Stomach (tissue), 8 donors: ENCODE measurements at regions not wholly inside any gene's neighbourhood (a gene's known extent, or its start where the extent isn't known, plus 50 kb on each side); places are given as distances from the start of the nearest gene placed in this dataset.

Source experiments
- DNase-seq, 2 donors: peaks; one replicate each; pipeline versions ENCODE4 v3.0.0 to v3.0.0-alpha.2; 2013 to 2019
- H3K27ac ChIP-seq, 5 donors: fragments of 200-600 bp in 4 of 5; sonication (generic) in 4 of 5; one replicate each; pipeline ENCODE4 v1.5.1; 2013 to 2019; ENCODE audit warnings: mild to moderate bottlenecking in 1 of 5, moderate library complexity in 1 of 5
- H3K27me3 ChIP-seq, 3 donors: fragments of 200-600 bp; sonication (generic); one replicate each; pipeline ENCODE4 v1.5.1; 2017 to 2019; ENCODE audit warnings: mixed run types in 1 of 3
- H3K36me3 ChIP-seq, 4 donors: fragments of 200-600 bp; sonication (generic); 1 replicate in 3 of 4; 2 replicates in 1 of 4; pipeline ENCODE4 v1.5.1; 2016 to 2019
- H3K4me1 ChIP-seq, 4 donors: fragments of 200-600 bp; sonication (generic); one replicate each; pipeline ENCODE4 v1.5.1; 2016 to 2019
- H3K4me3 ChIP-seq, 4 donors: fragments of 200-600 bp; sonication (generic) in 3 of 4; one replicate each; pipeline ENCODE4 v1.5.1; 2016 to 2019; ENCODE audit warnings: mild to moderate bottlenecking in 1 of 4
- H3K9me3 ChIP-seq, 4 donors: fragments of 200-600 bp; sonication (generic); one replicate each; pipeline ENCODE4 v1.5.1; 2016 to 2019
- EP300 ChIP-seq: sonication (generic); formaldehyde crosslinking; IDR thresholded peaks from one replicate; pipeline ENCODE4 v1.6.1; 2017; ENCODE audit warnings: antibody characterized with exemption
- POLR2A ChIP-seq, 4 donors: fragments of 450-650 bp; IDR thresholded peaks; one replicate each; pipeline ENCODE4 v1.6.1; 2016; ENCODE audit warnings: antibody characterized with exemption in 4 of 4, control low read depth in 2 of 4, mild to moderate bottlenecking in 1 of 4, moderate library complexity in 1 of 4
- POLR2AphosphoS5 ChIP-seq, 3 donors: sonication (generic); formaldehyde crosslinking; IDR thresholded peaks; one replicate each; pipeline ENCODE4 v1.6.1; 2016; ENCODE audit warnings: antibody characterized with exemption in 3 of 3
- WGBS, 5 donors: extraction: QIAGEN DNeasy Blood & Tissue Kit in 3 of 5; methylation state at CpG; one replicate each; pipeline versions ENCODE4 v1.1.5 to v1.1.7; 2013 to 2018; 5-methylcytosine and 5-hydroxymethylcytosine counted together
- intact Hi-C: fragments of 100-400 bp; cut with DNase I; formaldehyde crosslinking; loops from one replicate; pipeline ENCODE4 v1.15.1; 2023; ENCODE audit warnings: low total_unique reads
- TF ChIP-seq, protein P1 (sequence below), 7 experiments: fragments of 450-650 bp in 4 of 7; fragments of 200-600 bp in 3 of 7; sonication (generic) in 3 of 7; IDR thresholded peaks; one replicate each; pipeline ENCODE4 v1.5.1; 2016 to 2019; ENCODE audit warnings: antibody characterized with exemption in 7 of 7, control low read depth in 2 of 7, mild to moderate bottlenecking in 1 of 7
- donor health status: healthy with polysubstance abuse.
- donor health status: Bipolar disorder and iron deficiency.
- donor health status: healthy.

DNA sequence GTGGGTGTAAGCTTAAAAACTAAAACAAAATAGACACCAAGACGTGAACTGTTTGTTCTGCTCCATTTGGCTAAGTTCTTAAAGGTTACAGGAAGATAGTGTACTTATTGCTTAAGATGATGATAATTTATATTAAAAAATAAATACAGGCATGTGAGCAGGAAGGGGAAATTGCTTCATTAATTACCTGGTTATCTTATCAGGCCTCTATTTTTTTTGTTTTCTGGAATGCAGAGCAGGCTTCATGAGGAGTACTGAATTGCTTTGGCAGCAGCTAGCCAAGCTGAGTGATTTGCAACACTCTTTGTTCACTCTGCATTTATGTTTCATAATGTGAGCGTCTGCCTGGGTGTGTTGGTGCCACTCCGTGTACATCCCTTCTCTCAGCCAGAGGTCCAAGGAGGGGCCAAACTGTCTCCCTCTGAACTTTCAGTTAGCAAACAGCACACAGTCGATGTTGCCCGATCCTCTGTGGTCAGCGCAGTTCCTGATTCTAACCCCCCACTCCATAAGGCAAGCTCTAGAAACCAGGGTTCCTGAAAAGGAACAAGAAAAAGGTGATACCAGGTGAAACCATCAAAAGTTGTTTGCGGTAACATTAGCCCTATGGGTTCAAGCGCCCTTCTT is 348.2 kb downstream of the SPRY1 start:
- intact Hi-C loops, result no loop called here
- H3K9me3 ChIP-seq, result no peaks in the 10 kb centered on the region
- H3K36me3 ChIP-seq, result no peaks in the 10 kb centered on the region
- H3K4me1 ChIP-seq, result peaks cover 0 to 22% (median 11%) of the 10 kb centered on the region in 4 donors
- peak in 1 of 2 donors; percentile 49 for DNase-seq
- H3K27ac ChIP-seq, result peak overlapping the region in 4 of 5 donors; percentile 33 to 46 (median 42)
- WGBS, 5 donors, result 21 to 41% (median 32%) methylated on average over 8 of the region's 8 CpGs
- no peaks in the 10 kb centered on the region for H3K27me3 ChIP-seq
- TF ChIP-seq EP300 (no peak), POLR2A (IDR thresholded peaks at IDR 0.05) (no peak), POLR2AphosphoS5 (IDR thresholded peaks at IDR 0.05) (no peak)
- TF ChIP-seq, protein P1, sequence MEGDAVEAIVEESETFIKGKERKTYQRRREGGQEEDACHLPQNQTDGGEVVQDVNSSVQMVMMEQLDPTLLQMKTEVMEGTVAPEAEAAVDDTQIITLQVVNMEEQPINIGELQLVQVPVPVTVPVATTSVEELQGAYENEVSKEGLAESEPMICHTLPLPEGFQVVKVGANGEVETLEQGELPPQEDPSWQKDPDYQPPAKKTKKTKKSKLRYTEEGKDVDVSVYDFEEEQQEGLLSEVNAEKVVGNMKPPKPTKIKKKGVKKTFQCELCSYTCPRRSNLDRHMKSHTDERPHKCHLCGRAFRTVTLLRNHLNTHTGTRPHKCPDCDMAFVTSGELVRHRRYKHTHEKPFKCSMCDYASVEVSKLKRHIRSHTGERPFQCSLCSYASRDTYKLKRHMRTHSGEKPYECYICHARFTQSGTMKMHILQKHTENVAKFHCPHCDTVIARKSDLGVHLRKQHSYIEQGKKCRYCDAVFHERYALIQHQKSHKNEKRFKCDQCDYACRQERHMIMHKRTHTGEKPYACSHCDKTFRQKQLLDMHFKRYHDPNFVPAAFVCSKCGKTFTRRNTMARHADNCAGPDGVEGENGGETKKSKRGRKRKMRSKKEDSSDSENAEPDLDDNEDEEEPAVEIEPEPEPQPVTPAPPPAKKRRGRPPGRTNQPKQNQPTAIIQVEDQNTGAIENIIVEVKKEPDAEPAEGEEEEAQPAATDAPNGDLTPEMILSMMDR (IDR thresholded peaks at IDR 0.05), result no peak
- no peak overlapping the region for H3K4me3 ChIP-seq

DNA sequence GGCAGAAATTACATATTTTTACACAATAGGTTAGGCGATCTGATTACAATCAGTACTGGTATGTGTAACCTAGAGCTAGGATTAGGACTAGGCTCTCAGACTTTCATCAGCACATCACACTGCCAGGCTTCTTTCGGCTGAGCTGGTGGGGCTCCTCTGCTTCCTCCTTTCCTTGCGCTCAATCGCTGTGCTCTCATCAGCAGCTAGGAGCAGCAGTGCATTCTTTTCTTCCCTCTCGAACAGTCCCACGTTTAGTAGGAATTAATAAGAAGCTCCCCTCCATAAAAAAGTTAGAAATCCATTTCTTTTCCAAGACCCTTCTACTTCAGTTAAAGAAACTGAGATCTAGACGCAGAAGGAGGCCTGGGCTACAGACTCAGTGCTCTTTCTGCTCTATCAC is 350.4 kb downstream of the SPRY1 start:
- Histone ChIP-seq H3K27ac (no peak overlapping the region), H3K4me1 (peaks cover 0 to 20% (median 13%) of the 10 kb centered on the region in 4 donors), H3K36me3 (no peaks in the 10 kb centered on the region), H3K9me3 (no peaks in the 10 kb centered on the region), H3K27me3 (no peaks in the 10 kb centered on the region), H3K4me3 (no peak overlapping the region)
- intact Hi-C loops, result no loop called here
- 74 to 90% (median 86%) methylated on average over 7 of the region's 7 CpGs for WGBS, 5 donors
- no peak for TF ChIP-seq POLR2A (IDR thresholded peaks at IDR 0.05)
- DNase-seq, result peak in 1 of 2 donors; percentile 18

DNA sequence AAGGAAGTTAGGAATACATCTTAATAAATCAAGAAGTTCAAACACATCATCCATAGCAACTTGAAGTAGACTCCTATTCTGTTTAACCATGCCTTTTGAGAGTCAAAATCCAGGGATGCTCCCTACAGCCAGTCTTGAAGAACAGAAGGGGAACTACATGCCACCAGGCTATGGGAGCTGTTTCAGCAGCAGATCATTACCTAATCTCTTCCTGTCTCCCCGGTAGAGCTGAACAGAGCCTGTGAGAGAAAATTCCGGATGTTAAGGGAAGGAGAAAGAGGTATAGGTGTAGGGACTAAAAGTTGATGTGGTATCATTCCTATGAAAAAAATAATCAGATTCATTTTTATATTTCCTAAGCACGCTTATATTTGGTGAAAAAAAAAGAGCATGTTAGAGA is 352.2 kb downstream of the SPRY1 start:
- H3K27ac ChIP-seq, result no peak overlapping the region
- H3K4me3 ChIP-seq, result no peak overlapping the region
- TF ChIP-seq EP300, result no peak
- TF ChIP-seq, protein P1 (IDR thresholded peaks at IDR 0.05), result no peak
- no peak for TF ChIP-seq POLR2AphosphoS5 (IDR thresholded peaks at IDR 0.05)
- no peak for TF ChIP-seq POLR2A (IDR thresholded peaks at IDR 0.05)
- no peaks in the 10 kb centered on the region for H3K36me3 ChIP-seq
- no peak for DNase-seq
- WGBS, 5 donors, result 73 to 90% (median 88%) methylated on average over 3 of the region's 3 CpGs
- H3K4me1 ChIP-seq, result peaks cover 0 to 17% (median 11%) of the 10 kb centered on the region in 4 donors
- intact Hi-C loops, result no loop called here
- H3K27me3 ChIP-seq, result no peaks in the 10 kb centered on the region
- no peaks in the 10 kb centered on the region for H3K9me3 ChIP-seq

DNA sequence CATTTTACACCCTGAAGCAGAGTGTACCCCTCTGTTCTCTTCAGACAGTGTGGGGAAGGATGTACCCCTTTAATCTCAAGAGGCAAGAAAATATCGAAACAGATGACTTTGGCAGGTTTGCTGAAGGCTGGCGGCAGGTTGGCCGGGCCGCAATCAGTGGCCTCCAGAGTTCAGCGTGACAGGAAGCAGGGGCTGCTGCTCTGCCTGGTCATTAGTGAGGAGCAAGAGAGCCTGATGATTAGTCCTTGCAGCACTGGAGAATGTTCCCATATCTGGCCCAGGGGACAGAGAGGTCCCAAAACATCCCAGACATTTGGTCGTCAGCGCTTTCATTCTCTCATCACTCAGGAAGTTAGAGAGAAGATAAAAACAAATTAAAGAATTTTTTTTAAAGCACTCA is 352.8 kb downstream of the SPRY1 start:
- intact Hi-C loops, result no loop called here
- WGBS, 5 donors, result 75 to 86% (median 82%) methylated on average over 7 of the region's 7 CpGs
- H3K27ac ChIP-seq, result no peak overlapping the region

More for the DNA sequence above, 352.8 kb downstream of the SPRY1 start:
- H3K36me3 ChIP-seq, result no peaks in the 10 kb centered on the region
- TF ChIP-seq EP300, result no peak
- no peak for TF ChIP-seq POLR2AphosphoS5 (IDR thresholded peaks at IDR 0.05)
- no peak for TF ChIP-seq POLR2A (IDR thresholded peaks at IDR 0.05)
- TF ChIP-seq, protein P1 (IDR thresholded peaks at IDR 0.05), result no peak
- no peak overlapping the region for H3K4me3 ChIP-seq
- DNase-seq, result peak in 1 of 2 donors; percentile 32
- H3K9me3 ChIP-seq, result no peaks in the 10 kb centered on the region
- no peaks in the 10 kb centered on the region for H3K27me3 ChIP-seq
- peaks cover 0 to 12% (median 8%) of the 10 kb centered on the region in 4 donors for H3K4me1 ChIP-seq
